HG03521 (cell line): ENCODE measurements at regions not wholly inside any gene's neighbourhood (a gene's known extent, or its start where the extent isn't known, plus 50 kb on each side); places are given as distances from the start of the nearest gene placed in this dataset.

Source experiments
- ATAC-seq: cut with Tn5 transposase; IDR thresholded peaks from one replicate; pipeline ENCODE4 v1.9.1; 2021; ENCODE audit warnings: mild to moderate bottlenecking, moderate library complexity; ENCODE audit not compliant: unreplicated experiment

DNA sequence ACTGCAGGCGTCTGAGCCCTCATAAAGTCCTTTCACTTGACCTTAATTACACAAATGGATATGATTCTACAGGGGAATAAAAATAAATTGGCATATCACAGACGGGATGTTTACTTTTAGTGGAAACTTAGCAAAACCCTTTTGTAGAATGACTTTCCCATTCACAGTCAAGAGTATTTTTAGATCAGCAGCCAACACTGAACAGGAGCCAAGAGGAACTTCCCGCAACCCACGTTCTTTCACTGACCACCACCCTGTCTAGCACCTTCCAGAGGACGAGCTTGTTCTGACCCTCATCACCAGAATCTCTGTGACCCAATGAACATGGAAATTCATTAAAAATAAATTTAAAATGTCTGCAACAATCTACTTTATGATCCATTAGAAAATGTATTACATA lies 119.0 kb upstream of the SNTG2 start:
- no peak for ATAC-seq

DNA sequence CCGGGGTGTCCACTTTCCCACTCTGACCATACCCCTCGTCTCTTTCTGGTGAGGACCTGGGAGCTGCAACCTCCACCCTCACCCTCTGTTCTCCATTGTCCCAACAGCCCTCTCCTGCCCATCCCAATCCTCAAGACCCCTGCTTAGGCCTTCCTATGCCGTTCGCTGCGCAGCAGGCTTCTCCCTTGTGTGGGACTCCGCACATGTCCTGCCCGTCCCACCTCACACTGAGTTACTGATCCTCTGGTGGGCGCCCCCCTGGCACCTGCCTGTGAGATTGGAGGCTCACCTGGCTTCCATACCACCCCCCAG lies 119.5 kb upstream of the SNTG2 start:
- no peak for ATAC-seq

DNA sequence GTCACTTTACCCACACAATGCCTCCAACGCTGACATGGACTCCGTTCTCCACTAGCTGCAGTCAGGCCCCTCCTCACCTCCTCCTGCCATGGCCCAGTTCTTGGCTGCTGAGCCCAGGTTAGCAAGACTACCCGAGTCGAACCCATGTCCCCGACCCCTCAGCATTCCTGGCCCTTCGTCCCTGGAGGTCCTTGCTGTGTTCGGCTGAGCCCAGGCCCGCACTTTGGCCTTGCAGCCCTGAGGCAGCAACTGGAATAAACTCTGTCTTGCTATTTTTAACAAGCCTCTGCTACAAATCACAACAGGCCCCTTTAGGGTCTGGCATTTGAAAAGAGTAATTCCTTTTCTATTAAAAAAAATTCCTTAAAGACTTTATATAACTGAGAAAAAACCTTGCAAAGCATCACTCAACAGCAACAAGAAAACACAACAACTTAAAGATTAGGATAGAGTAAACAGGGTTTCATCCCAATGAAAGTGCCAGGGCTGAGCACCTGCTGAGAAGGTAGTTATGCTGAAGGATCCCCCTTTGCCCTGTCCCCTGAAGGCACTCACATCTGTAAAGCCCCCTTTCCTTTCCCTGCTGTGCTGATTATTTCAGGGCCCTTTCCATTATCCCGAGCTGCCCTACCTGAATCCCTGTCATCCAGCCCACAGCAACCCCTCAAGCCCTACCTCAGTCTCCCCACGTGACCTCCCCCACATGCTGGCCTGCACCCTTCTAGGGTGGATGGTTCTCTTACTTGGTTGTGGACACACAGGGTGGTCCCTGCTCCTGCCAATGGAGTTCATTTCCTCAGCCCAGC lies 120.0 kb upstream of the SNTG2 start:
- no peak for ATAC-seq

DNA sequence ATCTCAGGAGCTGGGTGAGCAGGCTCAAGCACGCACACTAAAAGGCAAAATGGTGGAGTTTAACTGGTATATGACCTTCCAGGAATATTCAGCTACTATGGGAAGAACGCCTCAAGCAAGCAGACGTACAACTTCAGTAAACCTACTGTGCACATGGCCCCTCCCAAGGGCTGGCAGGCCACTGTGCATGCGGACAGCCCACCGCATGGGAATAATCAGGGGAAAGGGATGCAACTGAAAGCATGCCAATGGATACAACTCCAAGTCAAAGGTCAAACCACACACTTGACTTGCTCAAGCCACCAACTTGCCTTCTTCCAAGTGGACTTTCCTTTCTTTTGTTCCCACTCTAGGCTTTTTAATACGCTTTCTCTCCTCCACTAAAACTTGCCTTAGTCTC lies 121.6 kb upstream of the SNTG2 start:
- ATAC-seq = no peak

DNA sequence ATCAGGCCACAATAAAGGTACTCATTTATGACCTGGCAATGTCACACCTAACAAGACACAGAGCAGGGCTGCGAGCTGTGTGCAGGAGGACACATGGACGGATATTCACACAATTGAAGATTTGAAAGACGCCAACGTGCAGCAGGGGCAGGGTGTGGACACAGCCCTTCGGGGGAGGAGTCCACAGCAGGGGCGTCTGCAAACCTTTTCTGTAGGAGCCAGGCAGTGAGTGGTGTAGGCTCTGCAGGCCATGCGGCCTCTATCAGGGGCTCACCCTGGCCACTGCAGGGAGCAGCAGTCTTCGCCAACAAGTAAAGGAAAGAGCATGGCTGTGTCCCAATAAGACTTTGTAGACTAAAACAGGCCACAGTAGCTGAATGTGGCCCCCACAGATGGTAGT lies 125.7 kb upstream of the SNTG2 start:
- ATAC-seq = no peak

DNA sequence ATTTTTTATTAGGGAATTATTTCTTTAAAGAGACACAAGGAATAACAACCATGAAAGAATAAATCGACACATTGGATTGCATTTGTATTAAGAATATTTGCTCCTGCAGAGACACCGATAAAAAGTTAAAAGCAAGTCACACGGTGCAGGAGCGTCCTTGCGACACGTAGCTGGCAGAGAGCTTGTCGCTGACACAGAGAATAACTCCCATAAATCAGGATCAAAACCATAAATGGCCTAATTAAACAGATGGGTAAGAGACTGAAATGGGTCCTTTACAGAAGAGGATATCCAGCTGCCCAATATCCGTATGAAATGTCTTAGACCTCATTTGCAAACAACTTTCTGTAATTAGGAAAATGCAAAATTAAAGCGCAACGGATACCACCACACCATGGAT lies 126.1 kb upstream of the SNTG2 start:
- ATAC-seq = no peak

DNA sequence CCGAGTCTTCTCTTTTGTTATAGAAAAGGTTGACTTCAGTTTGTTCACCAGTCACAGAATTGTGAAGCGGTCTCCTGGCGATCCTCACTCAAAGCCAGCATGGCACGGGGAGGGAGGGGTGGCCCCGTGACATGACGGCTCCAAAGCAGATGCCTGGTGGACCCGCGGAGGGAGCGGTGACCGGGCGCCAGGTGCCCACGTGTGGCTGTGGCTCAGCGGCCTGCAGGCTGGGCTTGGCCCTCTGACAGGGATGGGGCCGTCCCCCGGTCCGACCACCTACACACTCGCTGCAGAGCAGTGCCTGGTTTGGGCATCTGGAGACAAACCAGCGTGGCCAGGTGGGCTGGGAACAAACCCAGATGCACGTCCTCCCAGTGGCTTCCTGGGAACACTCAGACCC lies 129.1 kb upstream of the SNTG2 start:
- no peak for ATAC-seq

DNA sequence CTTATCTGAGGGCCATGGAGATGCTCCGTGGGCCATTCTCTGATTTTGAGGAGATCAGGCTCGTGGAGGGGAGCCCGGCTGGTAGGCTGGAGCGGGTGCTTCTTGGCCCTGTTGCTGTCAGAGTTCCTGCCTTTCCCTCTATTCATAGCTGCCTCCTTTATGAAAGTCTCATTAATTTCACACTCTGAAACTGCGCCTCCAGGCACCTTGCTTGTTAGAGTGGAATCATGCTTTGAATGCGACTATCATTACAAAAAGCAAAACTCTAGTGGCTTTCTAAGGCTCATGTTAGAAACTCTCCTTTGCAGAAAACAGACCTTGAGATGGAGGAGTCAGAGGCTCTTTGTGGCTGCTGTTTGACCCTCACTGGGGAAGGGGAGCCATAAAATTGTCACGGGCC lies 131.0 kb upstream of the SNTG2 start:
- ATAC-seq = no peak

DNA sequence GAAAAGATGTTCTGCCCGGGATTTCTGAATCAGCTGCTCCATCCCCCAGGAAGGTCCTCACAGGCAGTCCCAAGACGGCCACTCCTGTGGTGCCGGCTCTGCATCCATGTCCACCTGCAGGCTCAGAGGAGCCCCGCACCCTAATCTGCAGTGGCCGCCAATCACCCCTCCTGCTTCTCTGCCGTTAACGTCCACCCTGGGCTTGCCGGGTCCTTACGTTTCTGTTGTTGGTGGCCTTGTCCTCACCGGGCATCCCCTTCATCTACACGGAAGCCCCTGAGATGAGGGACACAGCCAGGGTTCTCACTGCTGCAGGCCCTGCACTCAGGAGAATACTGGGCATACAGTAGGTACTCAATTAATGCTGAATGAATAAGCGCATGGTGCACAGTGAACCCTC lies 131.5 kb upstream of the SNTG2 start:
- ATAC-seq = no peak

DNA sequence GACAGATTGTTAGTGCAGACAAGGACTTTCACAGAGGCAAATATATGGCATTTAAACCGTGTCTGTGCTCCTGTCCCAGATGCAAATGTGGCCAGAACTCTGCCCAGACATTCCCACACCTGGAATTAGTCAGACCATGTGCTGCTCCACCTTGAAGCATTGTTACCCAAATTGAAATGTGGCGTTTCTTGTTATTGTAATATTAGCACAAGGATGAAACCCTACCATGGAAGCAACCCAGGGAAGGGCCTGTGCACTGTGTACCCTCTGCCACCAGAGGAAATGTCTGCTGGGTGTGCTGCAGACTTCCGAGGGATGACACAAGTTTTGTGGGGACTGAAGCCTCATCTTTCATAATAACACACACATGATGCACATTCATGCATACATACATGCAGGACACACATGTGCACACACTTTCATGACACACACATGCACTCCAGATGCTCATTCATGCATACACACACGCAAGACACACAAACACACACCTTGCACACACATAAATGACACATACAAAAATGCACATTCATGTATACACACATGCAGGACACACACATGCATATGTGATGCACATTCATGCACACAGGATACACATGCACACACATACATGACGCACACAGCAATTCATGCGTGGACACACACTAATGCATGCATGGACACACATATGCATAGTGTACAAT lies 133.2 kb upstream of the SNTG2 start:
- no peak for ATAC-seq

DNA sequence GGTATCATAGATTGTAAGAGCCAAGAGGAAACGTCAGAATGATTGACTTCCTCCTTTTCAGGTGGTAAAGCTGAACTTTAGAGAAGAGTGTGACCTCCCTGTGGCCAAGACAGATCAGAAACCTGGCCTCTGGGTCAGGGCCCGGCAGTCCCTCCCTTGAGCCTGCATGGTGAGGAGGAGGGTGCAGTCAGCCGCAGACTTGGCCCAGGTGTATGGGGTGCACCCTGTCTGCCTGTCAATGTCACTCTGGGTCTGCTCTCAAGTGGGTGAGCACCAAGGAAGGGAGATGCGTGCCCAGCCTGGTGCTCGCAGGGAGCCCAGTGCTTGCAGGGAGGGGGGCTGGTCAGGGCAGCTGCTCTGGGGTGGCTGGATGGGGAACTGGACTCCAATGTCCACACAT lies 134.4 kb upstream of the SNTG2 start:
- no peak for ATAC-seq

DNA sequence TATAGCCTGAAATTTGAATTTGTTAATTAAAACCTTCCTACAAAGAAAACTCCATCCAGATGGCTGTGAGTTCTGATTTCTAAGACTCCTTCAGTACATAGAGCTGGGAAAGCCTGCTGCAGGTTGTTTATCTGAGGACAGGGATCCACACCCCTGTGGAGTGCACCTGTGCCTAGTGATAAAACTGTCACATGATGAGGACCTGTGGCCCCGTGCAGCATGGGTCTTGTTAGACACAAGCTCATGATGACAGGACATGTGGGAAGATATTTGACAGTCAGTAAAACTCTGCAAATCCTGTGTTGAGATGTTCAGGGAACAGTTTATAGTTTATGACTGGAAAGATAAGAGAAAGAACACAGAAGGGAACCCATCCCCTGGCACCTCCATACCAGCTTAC lies 133.2 kb upstream of the TMEM18 start:
- no peak for ATAC-seq

DNA sequence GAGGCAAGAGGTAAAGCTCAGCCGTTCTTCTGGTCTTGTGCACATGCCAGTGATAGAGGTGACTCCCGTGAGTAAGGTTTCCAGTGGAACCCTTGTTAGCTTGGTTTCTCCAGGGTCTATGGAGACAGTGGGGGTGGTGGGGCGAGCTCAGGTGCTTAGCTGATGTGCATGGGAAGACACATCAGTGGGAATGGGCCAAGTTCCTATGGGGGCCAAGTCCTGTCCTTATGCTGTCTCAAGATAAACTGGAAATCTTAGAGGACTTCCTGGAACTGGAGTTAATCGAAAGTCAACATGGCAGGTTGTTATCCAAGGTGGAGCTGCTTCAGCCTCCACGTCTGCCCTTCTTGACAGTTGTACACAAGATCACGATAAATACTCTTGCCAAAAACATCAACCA lies 130.1 kb upstream of the TMEM18 start:
- ATAC-seq = no peak

DNA sequence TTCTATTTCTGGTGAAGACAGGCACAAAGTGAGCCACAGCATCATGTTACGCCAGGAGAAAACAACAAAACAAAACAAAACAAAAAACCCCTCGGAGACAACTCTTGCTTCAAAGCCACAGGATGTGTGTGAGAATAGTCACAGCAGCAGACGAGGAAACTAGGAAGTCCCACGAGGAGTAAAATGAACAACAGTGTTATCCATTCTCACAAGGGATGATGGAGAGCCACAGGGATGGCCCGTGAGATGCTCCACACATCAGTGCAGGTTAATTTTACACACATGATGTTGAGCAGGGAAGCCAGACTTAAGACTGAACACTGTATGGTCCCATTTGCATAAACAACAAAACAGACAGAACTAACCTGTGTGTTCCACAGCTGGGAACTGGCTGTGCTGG lies 128.5 kb upstream of the TMEM18 start:
- ATAC-seq = no peak

DNA sequence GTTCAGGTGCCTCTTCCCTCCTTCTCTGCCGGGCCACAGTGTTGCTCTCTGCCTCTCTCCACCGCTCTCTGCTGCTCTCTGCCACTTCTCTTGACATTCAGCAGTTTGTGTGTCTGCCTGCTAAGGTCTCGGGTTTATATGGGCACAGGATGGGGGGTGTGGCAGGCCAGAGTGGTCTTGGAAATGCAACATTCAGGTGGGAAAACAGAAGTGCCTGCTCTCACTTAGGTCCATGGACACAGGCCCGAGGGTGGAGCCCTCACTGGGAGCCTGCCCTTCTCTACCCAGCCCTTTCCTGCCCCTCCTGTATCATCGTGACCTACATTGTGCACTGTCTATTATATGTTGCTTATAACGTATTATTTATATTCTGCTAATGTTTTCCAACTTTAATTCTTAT lies 120.8 kb upstream of the TMEM18 start:
- ATAC-seq = no peak

DNA sequence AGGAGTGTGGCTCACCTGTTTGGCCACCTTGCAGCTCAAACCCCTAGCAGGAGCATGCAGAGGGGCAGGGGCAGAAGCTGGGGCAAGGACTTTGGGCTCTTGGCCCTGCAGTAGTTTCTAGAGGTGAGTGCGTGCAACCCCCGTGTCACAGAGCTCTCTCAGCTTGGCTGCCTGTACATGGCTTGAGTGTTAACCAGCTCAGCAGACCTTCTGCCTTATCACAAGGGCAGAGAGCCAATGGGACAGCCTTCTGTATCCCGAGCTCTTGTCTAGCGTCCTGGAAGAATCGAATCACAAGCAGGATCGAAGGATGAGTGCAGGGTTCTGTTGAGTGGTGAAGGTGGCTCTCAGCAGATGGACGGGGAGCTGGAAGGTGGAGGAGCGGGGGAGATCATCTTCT lies 120.3 kb upstream of the TMEM18 start:
- ATAC-seq = no peak

DNA sequence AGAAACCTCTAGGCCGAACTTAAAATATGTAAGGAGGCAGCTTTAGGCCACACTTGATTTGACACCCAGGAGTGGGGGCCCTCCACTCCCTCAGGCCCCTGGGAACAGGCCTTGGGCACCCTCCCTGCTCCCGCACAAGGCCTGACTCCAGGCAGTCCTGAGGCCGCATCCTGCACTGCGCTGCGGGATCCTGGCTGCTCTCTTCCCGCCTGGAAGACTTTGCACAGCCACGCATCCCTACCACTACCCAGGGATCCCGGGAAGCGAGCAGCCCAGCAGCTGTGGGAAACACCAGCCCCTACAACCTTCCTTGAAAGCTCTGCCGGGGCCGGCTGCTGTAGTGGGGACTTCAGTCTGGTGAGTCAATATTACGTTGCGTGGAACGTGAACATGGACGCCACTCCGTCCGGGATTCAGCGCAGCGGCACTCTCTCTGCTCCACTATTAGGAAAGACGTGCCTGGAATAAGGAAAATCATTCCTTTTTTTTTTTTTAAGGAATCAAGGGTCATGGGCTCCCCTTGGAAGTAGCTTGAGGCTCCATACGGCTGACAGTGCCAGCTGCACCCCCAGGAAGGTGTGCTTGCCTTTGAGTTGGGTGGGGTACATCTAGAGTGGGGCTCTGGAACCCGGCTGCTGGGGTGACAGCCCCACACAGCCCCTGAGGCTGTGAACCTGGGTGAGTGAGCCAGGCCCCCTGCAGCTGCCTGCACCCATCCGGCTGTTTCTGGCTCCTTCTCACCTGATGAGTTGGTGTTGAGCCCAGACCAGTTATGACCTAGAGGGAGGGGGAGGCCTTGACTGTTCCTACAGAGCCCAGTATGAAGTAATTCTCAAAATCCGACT lies 119.2 kb upstream of the TMEM18 start:
- ATAC-seq = no peak

DNA sequence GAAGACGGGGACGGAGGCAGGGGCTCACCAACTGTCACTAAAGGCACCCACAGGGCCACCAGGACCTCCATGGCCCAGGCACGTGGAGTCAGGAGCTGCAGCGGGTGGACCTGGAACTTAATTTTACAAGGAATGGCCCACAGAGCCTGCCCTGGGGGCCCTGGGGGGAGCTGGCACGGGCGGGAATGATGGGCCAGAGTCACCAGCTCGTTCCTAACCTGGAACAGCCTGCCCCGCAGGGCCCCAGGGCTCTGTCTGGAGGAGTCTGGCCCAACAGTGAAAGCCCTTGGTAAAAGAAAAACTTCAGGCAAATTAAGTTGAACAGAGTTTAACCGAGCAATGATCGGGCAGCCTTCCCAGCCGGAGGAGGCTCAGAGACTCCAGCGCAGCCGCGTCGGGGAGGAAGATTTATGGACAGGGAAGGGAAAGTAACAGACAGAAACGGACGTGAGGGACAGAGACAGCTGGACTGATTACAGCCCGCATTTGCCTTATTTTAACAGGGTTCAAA lies 118.4 kb upstream of the TMEM18 start:
- no peak for ATAC-seq

DNA sequence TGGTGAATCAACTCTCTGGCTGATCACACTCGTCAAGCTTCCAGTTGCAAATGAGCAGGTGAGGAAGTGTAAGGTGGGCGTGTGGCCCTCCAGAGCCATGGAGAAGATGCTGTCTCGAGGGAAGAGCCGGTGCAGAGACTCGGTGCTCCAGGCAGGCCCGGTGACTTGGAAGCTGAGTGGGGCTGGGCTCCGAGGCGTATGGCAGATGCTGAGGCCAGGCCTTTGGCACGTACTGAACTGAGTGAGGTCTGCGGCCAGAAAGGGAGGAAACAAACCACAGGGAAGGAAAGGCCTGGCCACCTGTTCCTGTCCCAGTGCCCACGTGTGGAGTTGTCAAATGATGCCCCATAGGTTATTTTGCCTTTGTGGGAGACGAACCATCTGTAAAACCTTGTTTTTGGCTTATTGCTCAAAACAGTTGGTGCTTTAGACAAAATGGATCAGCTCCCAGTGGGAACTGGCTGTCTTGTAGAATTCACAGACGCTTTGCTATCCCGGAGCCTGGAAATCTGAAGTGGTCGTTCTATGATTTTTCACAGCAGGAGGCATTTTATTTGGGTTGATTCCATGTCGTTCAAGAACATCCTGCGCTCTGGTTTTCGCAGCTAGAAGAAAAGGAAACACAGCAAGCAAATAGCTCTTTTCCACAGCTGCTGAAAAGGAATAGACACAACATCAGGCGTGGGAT lies 117.5 kb upstream of the TMEM18 start:
- ATAC-seq = no peak

DNA sequence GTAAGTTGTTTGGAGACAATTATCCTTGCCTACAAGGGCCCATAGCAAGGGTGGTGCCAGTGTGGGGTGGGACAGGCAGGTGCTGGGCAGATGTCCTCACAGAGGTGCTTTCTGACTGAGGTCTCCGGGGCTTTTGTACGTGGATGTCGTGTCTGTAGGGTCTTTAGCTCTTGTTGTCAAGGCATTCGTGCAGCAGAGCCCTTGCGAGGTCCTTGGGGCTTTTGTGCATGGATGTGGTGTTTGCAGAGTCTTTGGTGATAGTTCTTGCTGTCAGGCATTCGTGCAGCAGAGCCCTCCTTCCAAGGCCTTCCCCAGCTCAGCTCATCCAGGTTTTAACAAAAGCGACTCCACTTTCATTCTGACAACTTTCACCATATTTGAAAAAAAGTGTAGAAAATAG lies 116.0 kb upstream of the TMEM18 start:
- no peak for ATAC-seq

DNA sequence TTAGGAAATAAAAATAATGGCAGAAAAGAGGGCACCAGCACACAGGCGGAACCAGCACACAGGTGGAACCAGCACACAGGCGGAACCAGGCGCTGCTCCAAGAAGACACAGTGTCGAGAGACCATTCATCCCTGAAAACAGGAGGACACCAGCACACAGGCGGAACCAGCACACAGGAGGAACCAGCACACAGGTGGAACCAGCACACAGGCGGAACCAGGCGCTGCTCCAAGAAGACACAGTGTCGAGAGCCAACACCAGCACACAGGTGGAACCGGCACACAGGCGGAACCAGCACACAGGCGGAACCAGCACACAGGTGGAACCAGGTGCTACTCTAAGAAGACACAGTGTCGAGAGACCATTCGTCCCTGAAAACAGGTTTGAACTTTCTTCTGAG lies 115.5 kb upstream of the TMEM18 start:
- no peak for ATAC-seq
